ENCODE measurements at regions not wholly inside any gene's neighbourhood (a gene's known extent, or its start where the extent isn't known, plus 50 kb on each side); places are given as distances from the start of the nearest gene placed in this dataset.

DNA sequence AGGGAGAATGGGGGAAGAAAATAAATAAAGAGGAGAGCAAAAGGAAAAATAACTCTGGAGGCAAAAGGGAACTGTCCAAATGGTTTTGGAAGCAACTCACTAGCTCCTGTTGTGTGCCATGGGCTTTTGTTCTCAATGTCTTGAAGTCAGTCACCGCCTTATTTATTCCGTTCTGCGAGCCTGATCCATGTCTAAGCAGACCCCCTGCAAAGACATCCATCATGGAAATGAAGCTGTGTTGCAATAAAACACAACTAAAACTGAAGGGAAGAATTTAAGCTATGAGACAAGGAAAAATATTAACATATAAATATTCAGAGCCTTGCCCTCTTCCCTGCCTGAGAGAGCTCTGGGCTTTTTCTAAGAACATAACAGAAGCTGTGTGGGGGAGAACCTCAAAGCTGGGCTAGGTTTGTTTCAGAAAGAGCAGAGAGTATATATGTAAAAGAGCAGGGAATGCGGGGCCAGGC, 373.2 kb upstream of the CNR1 start:
- ATAC-seq (no peak), DNase-seq (ENCODE audit: low read depth, low spot score) (no peak)
- BruUV-seq (replicated peaks), result no TSS peak
- ChIA-PET POLR2A (no interaction called here), CTCF (no interaction called here)
- Histone ChIP-seq H3K27me3 (ENCODE audit: control insufficient read depth, insufficient read depth, low read length) (peaks cover 3% of the 10 kb centered on the region), H3K27ac (ENCODE audit: low read length) (no peak overlapping the region), H3K4me3 (ENCODE audit: low read depth in 2 of 2, low read length in 2 of 2) (no peak overlapping the region), H3K4me1 (ENCODE audit: control insufficient read depth, insufficient read depth, low read length) (no peaks in the 10 kb centered on the region), H3K9me3 (ENCODE audit: control insufficient read depth, insufficient read depth, low read depth, low read length) (no peaks in the 10 kb centered on the region), H3K36me3 (ENCODE audit: control insufficient read depth, insufficient read depth, low read length) (no peaks in the 10 kb centered on the region)
- TF ChIP-seq POLR2AphosphoS5 (IDR thresholded peaks at IDR 0.05; ENCODE audit: low read depth, low read length), result no peak
- no peak for TF ChIP-seq SIN3A (IDR thresholded peaks at IDR 0.05; ENCODE audit: borderline replicate concordance, insufficient read depth, low read depth, low read length)
- TF ChIP-seq, protein P1, sequence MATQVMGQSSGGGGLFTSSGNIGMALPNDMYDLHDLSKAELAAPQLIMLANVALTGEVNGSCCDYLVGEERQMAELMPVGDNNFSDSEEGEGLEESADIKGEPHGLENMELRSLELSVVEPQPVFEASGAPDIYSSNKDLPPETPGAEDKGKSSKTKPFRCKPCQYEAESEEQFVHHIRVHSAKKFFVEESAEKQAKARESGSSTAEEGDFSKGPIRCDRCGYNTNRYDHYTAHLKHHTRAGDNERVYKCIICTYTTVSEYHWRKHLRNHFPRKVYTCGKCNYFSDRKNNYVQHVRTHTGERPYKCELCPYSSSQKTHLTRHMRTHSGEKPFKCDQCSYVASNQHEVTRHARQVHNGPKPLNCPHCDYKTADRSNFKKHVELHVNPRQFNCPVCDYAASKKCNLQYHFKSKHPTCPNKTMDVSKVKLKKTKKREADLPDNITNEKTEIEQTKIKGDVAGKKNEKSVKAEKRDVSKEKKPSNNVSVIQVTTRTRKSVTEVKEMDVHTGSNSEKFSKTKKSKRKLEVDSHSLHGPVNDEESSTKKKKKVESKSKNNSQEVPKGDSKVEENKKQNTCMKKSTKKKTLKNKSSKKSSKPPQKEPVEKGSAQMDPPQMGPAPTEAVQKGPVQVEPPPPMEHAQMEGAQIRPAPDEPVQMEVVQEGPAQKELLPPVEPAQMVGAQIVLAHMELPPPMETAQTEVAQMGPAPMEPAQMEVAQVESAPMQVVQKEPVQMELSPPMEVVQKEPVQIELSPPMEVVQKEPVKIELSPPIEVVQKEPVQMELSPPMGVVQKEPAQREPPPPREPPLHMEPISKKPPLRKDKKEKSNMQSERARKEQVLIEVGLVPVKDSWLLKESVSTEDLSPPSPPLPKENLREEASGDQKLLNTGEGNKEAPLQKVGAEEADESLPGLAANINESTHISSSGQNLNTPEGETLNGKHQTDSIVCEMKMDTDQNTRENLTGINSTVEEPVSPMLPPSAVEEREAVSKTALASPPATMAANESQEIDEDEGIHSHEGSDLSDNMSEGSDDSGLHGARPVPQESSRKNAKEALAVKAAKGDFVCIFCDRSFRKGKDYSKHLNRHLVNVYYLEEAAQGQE (IDR thresholded peaks at IDR 0.05; ENCODE audit: insufficient read depth in 1 of 2, low read depth in 2 of 2, low read length in 1 of 2), result no peak
- no peak for TF ChIP-seq TCF7L2 (IDR thresholded peaks at IDR 0.05; ENCODE audit: low read depth, low read length)
- TF ChIP-seq, protein P2, sequence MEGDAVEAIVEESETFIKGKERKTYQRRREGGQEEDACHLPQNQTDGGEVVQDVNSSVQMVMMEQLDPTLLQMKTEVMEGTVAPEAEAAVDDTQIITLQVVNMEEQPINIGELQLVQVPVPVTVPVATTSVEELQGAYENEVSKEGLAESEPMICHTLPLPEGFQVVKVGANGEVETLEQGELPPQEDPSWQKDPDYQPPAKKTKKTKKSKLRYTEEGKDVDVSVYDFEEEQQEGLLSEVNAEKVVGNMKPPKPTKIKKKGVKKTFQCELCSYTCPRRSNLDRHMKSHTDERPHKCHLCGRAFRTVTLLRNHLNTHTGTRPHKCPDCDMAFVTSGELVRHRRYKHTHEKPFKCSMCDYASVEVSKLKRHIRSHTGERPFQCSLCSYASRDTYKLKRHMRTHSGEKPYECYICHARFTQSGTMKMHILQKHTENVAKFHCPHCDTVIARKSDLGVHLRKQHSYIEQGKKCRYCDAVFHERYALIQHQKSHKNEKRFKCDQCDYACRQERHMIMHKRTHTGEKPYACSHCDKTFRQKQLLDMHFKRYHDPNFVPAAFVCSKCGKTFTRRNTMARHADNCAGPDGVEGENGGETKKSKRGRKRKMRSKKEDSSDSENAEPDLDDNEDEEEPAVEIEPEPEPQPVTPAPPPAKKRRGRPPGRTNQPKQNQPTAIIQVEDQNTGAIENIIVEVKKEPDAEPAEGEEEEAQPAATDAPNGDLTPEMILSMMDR (IDR thresholded peaks at IDR 0.05), result no peak
- in situ Hi-C loops (cut with HindIII; ENCODE audit: low pct_unique_long_range_greater_than_20kb, low sequenced_read_pairs), result no loop called here
- intact Hi-C loops (cut with micrococcal nuclease; ENCODE audit: unreplicated experiment), result no loop called here

DNA sequence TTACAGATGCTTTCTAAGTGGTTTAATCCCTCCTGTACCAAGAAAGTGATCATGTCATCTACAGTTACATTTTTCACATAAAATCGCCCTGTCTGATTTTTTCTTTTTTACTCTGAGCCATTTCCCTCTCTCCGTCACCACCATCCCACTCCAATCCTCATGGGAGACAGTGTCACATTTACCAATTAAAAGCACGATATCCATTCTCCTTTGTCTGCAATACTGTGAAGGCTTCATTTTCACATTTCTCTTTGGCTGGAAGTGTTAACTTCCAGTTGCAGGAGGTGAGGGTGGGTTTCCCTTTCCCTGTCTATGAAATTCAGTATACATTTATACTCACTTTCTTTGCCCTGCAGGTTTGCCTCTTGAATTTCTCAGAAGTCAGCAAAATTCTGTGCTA, 372.7 kb upstream of the CNR1 start:
- in situ Hi-C loops (cut with HindIII; ENCODE audit: low pct_unique_long_range_greater_than_20kb, low sequenced_read_pairs), result no loop called here
- Histone ChIP-seq H3K4me1 (ENCODE audit: control insufficient read depth, insufficient read depth, low read length) (no peaks in the 10 kb centered on the region), H3K4me3 (ENCODE audit: low read depth in 2 of 2, low read length in 2 of 2) (no peak overlapping the region), H3K9me3 (ENCODE audit: control insufficient read depth, insufficient read depth, low read depth, low read length) (no peaks in the 10 kb centered on the region), H3K27me3 (ENCODE audit: control insufficient read depth, insufficient read depth, low read length) (peaks cover 1% of the 10 kb centered on the region), H3K36me3 (ENCODE audit: control insufficient read depth, insufficient read depth, low read length) (no peaks in the 10 kb centered on the region), H3K27ac (ENCODE audit: low read length) (no peak overlapping the region)
- TF ChIP-seq POLR2AphosphoS5 (IDR thresholded peaks at IDR 0.05; ENCODE audit: low read depth, low read length), result no peak
- TF ChIP-seq TCF7L2 (IDR thresholded peaks at IDR 0.05; ENCODE audit: low read depth, low read length), result no peak
- TF ChIP-seq, protein P1 (IDR thresholded peaks at IDR 0.05; ENCODE audit: insufficient read depth in 1 of 2, low read depth in 2 of 2, low read length in 1 of 2), result no peak
- no peak for TF ChIP-seq SIN3A (IDR thresholded peaks at IDR 0.05; ENCODE audit: borderline replicate concordance, insufficient read depth, low read depth, low read length)
- TF ChIP-seq, protein P2 (IDR thresholded peaks at IDR 0.05), result no peak
- ChIA-PET CTCF (no interaction called here), POLR2A (no interaction called here)
- no TSS peak for BruUV-seq (replicated peaks)
- DNase-seq (ENCODE audit: low read depth, low spot score) (no peak), ATAC-seq (no peak)
- intact Hi-C loops (cut with micrococcal nuclease; ENCODE audit: unreplicated experiment), result no loop called here
